SK-N-SH (cell line): ENCODE measurements at regions not wholly inside any gene's neighbourhood (a gene's known extent, or its start where the extent isn't known, plus 50 kb on each side); places are given as distances from the start of the nearest gene placed in this dataset.

ENCODE experiments used
- CTCF ChIA-PET: fragments of 300-600, 350-600 bp; formaldehyde crosslinking; extraction: SDS; loops from one replicate; lab custom pipeline; 2021; lab: Yijun Ruan, JAX
- POLR2A ChIA-PET: fragments of 350-600 bp; sonication (Branson Sonifier 250); formaldehyde crosslinking; extraction: SDS; loops from one replicate; lab custom pipeline; 2020; ENCODE audit warnings: antibody characterized with exemption, inconsistent platforms; lab: Yijun Ruan, JAX
- DNase-seq: peaks from one replicate; pipeline ENCODE4 v3.0.0; 2012
- H2AFZ ChIP-seq: fragments of 200-600 bp; sonication (generic); 2 replicates; pipeline ENCODE4 v1.8.1; 2016; ENCODE audit warnings: antibody characterized with exemption, mild to moderate bottlenecking, low read depth
- H3F3A ChIP-seq: fragments of 200-600 bp; sonication (generic); replicated peaks from 2 replicates; pipeline ENCODE3; 2016; ENCODE audit warnings: antibody characterized with exemption, mild to moderate bottlenecking; ENCODE audit not compliant: insufficient read depth
- H3K27ac ChIP-seq, 2 experiments: fragments of 200-500 bp in 1 of 2; fragments of 200-600 bp in 1 of 2; sonication (Bioruptor generic) in 1 of 2; sonication (generic), shearing (Covaris generic) in 1 of 2; 2 replicates each; pipeline versions ENCODE4 v1.5.1 to v1.6.1; 2014 to 2016; ENCODE audit warnings: low read depth in 2 of 2, inconsistent platforms in 1 of 2, low read length in 1 of 2, mild to moderate bottlenecking in 1 of 2, mixed read lengths in 1 of 2
- H3K27me3 ChIP-seq: fragments of 200-600 bp; sonication (generic), shearing (Covaris generic); 2 replicates; pipeline ENCODE4 v1.6.1; 2016; ENCODE audit warnings: mixed run types; ENCODE audit not compliant: insufficient read depth
- H3K36me3 ChIP-seq, 2 experiments: fragments of 200-500 bp in 1 of 2; fragments of 200-600 bp in 1 of 2; sonication (Bioruptor generic) in 1 of 2; sonication (generic) in 1 of 2; replicated peaks in 1 of 2; 2 replicates each; pipeline versions ENCODE3 to v1.5.1; 2014 to 2016; ENCODE audit warnings: low read length in 1 of 2, mild to moderate bottlenecking in 1 of 2; ENCODE audit not compliant: insufficient read depth in 2 of 2, control insufficient read depth in 1 of 2
- H3K4me1 ChIP-seq, 2 experiments: fragments of 200-500 bp in 1 of 2; fragments of 200-600 bp in 1 of 2; sonication (Bioruptor generic) in 1 of 2; sonication (generic), shearing (Covaris generic) in 1 of 2; 2 replicates each; pipeline versions ENCODE4 v1.5.1 to v1.6.1; 2014 to 2016; ENCODE audit warnings: low read depth in 1 of 2, low read length in 1 of 2, mixed run types in 1 of 2; ENCODE audit not compliant: insufficient read depth in 2 of 2, control insufficient read depth in 1 of 2
- H3K4me2 ChIP-seq: fragments of 200-600 bp; sonication (generic), shearing (Covaris generic); 2 replicates; pipeline ENCODE4 v1.6.1; 2017; ENCODE audit warnings: mixed run types
- H3K4me3 ChIP-seq, 2 experiments: fragments of 200-500 bp in 1 of 2; fragments of 200-600 bp in 1 of 2; sonication (Bioruptor generic) in 1 of 2; sonication (generic), shearing (Covaris generic) in 1 of 2; 2 replicates each; pipeline versions ENCODE4 v1.5.1 to v1.8.1; 2014 to 2016; ENCODE audit warnings: low read depth in 2 of 2, inconsistent platforms in 1 of 2, low read length in 1 of 2, mild to moderate bottlenecking in 1 of 2, mixed read lengths in 1 of 2, moderate library complexity in 1 of 2
- H3K79me2 ChIP-seq: fragments of 200-600 bp; sonication (generic); 2 replicates; pipeline ENCODE4 v1.8.1; 2017; ENCODE audit warnings: mild to moderate bottlenecking; ENCODE audit not compliant: insufficient read depth
- H3K9ac ChIP-seq: fragments of 200-600 bp; sonication (generic); 2 replicates; pipeline ENCODE4 v1.6.1; 2017; ENCODE audit warnings: mixed run types
- H3K9me2 ChIP-seq: fragments of 200-600 bp; sonication (generic); 2 replicates; pipeline ENCODE4 v1.6.1; 2017; ENCODE audit warnings: mixed run types
- H3K9me3 ChIP-seq: fragments of 200-600 bp; sonication (generic); 2 replicates; pipeline ENCODE4 v1.6.1; 2017; ENCODE audit warnings: mixed run types, mild to moderate bottlenecking, moderate library complexity
- H4K20me1 ChIP-seq: fragments of 200-600 bp; sonication (generic); 2 replicates; pipeline ENCODE4 v1.6.1; 2017; ENCODE audit warnings: mild to moderate bottlenecking, mixed run types; ENCODE audit not compliant: insufficient read depth
- ELF1 ChIP-seq: IDR thresholded peaks from 2 replicates; pipeline ENCODE4 v1.4.0; 2012
- EP300 ChIP-seq, 2 experiments: IDR thresholded peaks; 2 replicates each; pipeline versions ENCODE4 v1.4.0 to v1.6.1; 2012; ENCODE audit warnings: borderline replicate concordance in 1 of 2, low read depth in 1 of 2, low read length in 1 of 2
- EZH2phosphoT487 ChIP-seq: fragments of 200-600 bp; sonication (generic); IDR thresholded peaks from 2 replicates; pipeline ENCODE4 v1.6.1; 2017; ENCODE audit warnings: low read depth, mixed run types, mild to moderate bottlenecking, antibody characterized with exemption, moderate library complexity, borderline replicate concordance
- FOSL2 ChIP-seq: IDR thresholded peaks from 2 replicates; pipeline ENCODE4 v1.4.0; 2012; ENCODE audit warnings: low read depth, mild to moderate bottlenecking, moderate library complexity, borderline replicate concordance
- FOXM1 ChIP-seq: IDR thresholded peaks from 2 replicates; pipeline ENCODE4 v1.4.0; 2012; ENCODE audit warnings: low read depth, mild to moderate bottlenecking
- GATA2 ChIP-seq: sonication (generic); formaldehyde crosslinking; IDR thresholded peaks from 2 replicates; pipeline ENCODE4 v1.5.0; 2020; ENCODE audit warnings: mild to moderate bottlenecking, missing genetic modification reagents
- JUND ChIP-seq: IDR thresholded peaks from 2 replicates; pipeline ENCODE4 v1.4.0; 2012
- MEF2A ChIP-seq: IDR thresholded peaks from 2 replicates; pipeline ENCODE4 v1.4.0; 2012; ENCODE audit warnings: low read depth, borderline replicate concordance
- MXI1 ChIP-seq: IDR thresholded peaks from 2 replicates; pipeline ENCODE4 v1.6.1; 2012; ENCODE audit warnings: mild to moderate bottlenecking, low read depth, low read length, improper control_type of control experiment
- NFIC ChIP-seq: IDR thresholded peaks from 2 replicates; pipeline ENCODE4 v1.4.0; 2012; ENCODE audit warnings: borderline replicate concordance
- POLR2AphosphoS5 ChIP-seq: IDR thresholded peaks from 2 replicates; pipeline ENCODE4 v1.6.1; 2012; ENCODE audit warnings: low read depth, low read length
- RFX5 ChIP-seq: IDR thresholded peaks from 2 replicates; pipeline ENCODE4 v1.6.1; 2012; ENCODE audit warnings: mild to moderate bottlenecking, improper control_type of control experiment, low read length
- RXRA ChIP-seq: IDR thresholded peaks from 2 replicates; pipeline ENCODE4 v1.4.0; 2012; ENCODE audit warnings: low read depth, mild to moderate bottlenecking, borderline replicate concordance
- SMC3 ChIP-seq: IDR thresholded peaks from 2 replicates; pipeline ENCODE4 v1.6.1; 2012; ENCODE audit warnings: low read depth, low read length, improper control_type of control experiment
- USF2 ChIP-seq: fragments of 150-350 bp; IDR thresholded peaks from 2 replicates; pipeline ENCODE4 v1.6.1; 2017; ENCODE audit warnings: antibody characterized with exemption, low read length, low read depth, borderline replicate concordance
- ZBTB33 ChIP-seq: IDR thresholded peaks from 2 replicates; pipeline ENCODE4 v1.4.0; 2012; ENCODE audit warnings: low read depth, borderline replicate concordance
- WGBS: methylation state at CpG from one replicate; pipeline ENCODE4 v1.1.6; 2017; ENCODE audit warnings: low lambda C conversion rate; 5-methylcytosine and 5-hydroxymethylcytosine counted together
- TF ChIP-seq, protein P1 (sequence below): fragments of 200-600 bp; sonication (generic); IDR thresholded peaks from 2 replicates; pipeline ENCODE4 v1.6.1; 2017; ENCODE audit warnings: antibody characterized with exemption, mild to moderate bottlenecking, moderate library complexity
- TF ChIP-seq, protein P2 (sequence below): IDR thresholded peaks from 2 replicates; pipeline ENCODE4; 2012

DNA sequence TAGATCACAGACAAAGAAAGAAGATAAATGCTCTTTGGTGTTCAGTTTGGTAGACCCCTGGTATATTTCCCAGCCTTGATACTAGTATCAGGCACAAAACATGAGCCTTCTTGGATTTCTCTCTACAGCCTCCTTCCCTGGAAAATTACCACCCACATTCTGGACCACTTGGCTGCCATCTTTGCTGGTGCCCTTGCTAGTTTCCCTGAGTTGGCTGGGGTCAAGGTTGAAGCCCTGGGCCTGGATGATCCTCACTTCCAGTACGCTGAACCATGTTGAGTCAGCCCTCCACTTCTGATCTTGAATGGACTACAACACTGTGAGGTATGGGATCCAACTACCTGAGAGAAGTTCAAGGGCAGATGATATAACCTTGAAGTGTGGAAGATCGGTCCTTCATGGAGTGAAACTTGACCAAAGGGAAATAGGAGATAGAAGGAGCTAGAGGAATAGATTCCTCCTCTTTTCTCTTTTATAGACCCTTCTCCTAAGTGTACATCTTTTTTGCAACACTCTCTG lies 501.4 kb downstream of the TMEM114 start (continued):
- TF ChIP-seq NFIC = no peak
- TF ChIP-seq RFX5 = no peak
- TF ChIP-seq, protein P1, sequence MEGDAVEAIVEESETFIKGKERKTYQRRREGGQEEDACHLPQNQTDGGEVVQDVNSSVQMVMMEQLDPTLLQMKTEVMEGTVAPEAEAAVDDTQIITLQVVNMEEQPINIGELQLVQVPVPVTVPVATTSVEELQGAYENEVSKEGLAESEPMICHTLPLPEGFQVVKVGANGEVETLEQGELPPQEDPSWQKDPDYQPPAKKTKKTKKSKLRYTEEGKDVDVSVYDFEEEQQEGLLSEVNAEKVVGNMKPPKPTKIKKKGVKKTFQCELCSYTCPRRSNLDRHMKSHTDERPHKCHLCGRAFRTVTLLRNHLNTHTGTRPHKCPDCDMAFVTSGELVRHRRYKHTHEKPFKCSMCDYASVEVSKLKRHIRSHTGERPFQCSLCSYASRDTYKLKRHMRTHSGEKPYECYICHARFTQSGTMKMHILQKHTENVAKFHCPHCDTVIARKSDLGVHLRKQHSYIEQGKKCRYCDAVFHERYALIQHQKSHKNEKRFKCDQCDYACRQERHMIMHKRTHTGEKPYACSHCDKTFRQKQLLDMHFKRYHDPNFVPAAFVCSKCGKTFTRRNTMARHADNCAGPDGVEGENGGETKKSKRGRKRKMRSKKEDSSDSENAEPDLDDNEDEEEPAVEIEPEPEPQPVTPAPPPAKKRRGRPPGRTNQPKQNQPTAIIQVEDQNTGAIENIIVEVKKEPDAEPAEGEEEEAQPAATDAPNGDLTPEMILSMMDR = no peak

DNA sequence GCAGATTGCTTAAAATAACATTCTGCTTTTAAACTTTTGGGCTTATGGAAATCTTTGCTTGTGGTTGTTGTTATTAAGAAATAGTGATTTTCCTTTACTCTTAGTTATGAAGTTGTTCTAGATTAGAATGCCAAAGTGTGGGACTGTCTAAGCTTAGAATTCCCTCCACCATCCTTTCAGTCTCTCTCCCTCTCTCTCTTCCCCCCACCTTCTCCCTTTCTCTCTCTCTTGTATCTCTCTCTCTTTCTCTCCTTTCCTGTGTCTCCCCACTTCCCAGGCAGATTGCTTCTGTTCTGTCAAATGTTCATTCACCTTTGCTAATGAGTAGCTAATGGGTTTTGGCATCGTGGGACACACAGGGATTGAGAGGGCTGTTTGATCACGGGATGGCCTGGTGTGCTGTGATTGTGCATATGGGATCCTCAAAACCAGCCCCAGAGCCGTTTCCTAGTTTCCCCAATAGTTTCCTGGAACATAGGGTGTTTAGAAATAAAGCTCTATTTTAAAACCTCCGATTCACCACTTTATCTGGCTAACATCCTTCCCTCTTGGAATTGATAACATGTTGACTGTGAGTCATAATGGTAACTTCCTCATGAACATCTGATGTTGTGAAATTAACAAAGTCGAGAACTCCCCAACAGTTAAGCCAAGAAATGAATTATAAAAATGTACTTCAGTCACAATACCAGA lies 502.6 kb downstream of the TMEM114 start:
- no peak overlapping the region for H3K4me3 ChIP-seq
- ChIA-PET POLR2A (no interaction called here), CTCF (interaction anchor here (1.3 kb wide), 1 partner anchor 8 kb away, joined by 4 read pairs; no protein-coding TSS in a partner anchor)
- H3K9ac ChIP-seq = no peak overlapping the region
- H3K79me2 ChIP-seq = no peaks in the 10 kb centered on the region
- no peaks in the 10 kb centered on the region for H3F3A ChIP-seq
- no peaks in the 10 kb centered on the region for H3K4me1 ChIP-seq
- DNase-seq = no peak
- H3K9me2 ChIP-seq = no peaks in the 10 kb centered on the region
- WGBS = 2% methylated on average over 5 of the region's 5 CpGs
- TF ChIP-seq JUND (no peak), ELF1 (no peak), EZH2phosphoT487 (no peak), SMC3 (no peak), EP300 (IDR thresholded peaks at IDR 0.05; ENCODE audit: borderline replicate concordance in 1 of 2, low read depth in 1 of 2, low read length in 1 of 2) (no peak), RFX5 (no peak), RXRA (no peak), FOXM1 (no peak)
- TF ChIP-seq, protein P1 = no peak
- H4K20me1 ChIP-seq = no peaks in the 10 kb centered on the region
- no peaks in the 10 kb centered on the region for H3K36me3 ChIP-seq
- no peak overlapping the region for H3K4me2 ChIP-seq
- H3K9me3 ChIP-seq = no peaks in the 10 kb centered on the region
- no peak overlapping the region for H2AFZ ChIP-seq
- no peaks in the 10 kb centered on the region for H3K27me3 ChIP-seq
- no peak overlapping the region for H3K27ac ChIP-seq

- 9% methylated on average over 2 of the region's 2 CpGs for WGBS
- Histone ChIP-seq H3K9me2 (no peaks in the 10 kb centered on the region), H3K79me2 (no peaks in the 10 kb centered on the region), H3K27me3 (no peaks in the 10 kb centered on the region), H3K9me3 (no peaks in the 10 kb centered on the region), H3K4me1 (no peaks in the 10 kb centered on the region), H3K4me3 (no peak overlapping the region), H3K27ac (no peak overlapping the region), H3F3A (no peaks in the 10 kb centered on the region), H2AFZ (no peak overlapping the region), H4K20me1 (no peaks in the 10 kb centered on the region), H3K4me2 (no peak overlapping the region), H3K9ac (no peak overlapping the region), H3K36me3 (no peaks in the 10 kb centered on the region)
- DNase-seq = no peak
- POLR2A ChIA-PET = no interaction called here
- CTCF ChIA-PET = no interaction called here
- TF ChIP-seq USF2 = no peak
- no peak for TF ChIP-seq POLR2AphosphoS5
- TF ChIP-seq MXI1 = no peak
- no peak for TF ChIP-seq FOSL2
- TF ChIP-seq MEF2A = no peak
- no peak for TF ChIP-seq ZBTB33
- no peak for TF ChIP-seq GATA2
- TF ChIP-seq RFX5 = no peak
- no peak for TF ChIP-seq RXRA
- TF ChIP-seq, protein P2, sequence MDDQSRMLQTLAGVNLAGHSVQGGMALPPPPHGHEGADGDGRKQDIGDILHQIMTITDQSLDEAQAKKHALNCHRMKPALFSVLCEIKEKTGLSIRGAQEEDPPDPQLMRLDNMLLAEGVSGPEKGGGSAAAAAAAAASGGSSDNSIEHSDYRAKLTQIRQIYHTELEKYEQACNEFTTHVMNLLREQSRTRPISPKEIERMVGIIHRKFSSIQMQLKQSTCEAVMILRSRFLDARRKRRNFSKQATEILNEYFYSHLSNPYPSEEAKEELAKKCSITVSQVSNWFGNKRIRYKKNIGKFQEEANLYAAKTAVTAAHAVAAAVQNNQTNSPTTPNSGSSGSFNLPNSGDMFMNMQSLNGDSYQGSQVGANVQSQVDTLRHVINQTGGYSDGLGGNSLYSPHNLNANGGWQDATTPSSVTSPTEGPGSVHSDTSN = no peak
These were observed 503.2 kb downstream of the TMEM114 start for GRCh38 chr16:8087146-8087545.
